ENCODE measurements at regions not wholly inside any gene's neighbourhood (a gene's known extent, or its start where the extent isn't known, plus 50 kb on each side); places are given as distances from the start of the nearest gene placed in this dataset.
A peak's percentile ranks its signal among the peaks of the same experiment; 100 is the strongest.
"Not testable (repeated sequence)": the region's sequence is repeated elsewhere in the genome, so short reads cannot be mapped to it uniquely, and the experiment has no call there.

GRCh38 chr16:26987597-26988010 lies 79.1 kb upstream of the C16orf82 start:
- Histone ChIP-seq H3K9me3 (ENCODE audit: low read depth) (no peaks in the 10 kb centered on the region), H3K27ac (no peak overlapping the region), H3K36me3 (no peaks in the 10 kb centered on the region), H3K27me3 (no peaks in the 10 kb centered on the region), H3K4me1 (ENCODE audit: low read depth) (no peaks in the 10 kb centered on the region), H3K4me3 (no peak overlapping the region)
- DNase-seq (ENCODE audit: low read depth in 1 of 2, low spot score in 1 of 2), result peak in 1 of 2 donors; percentile 52
- no peak for TF ChIP-seq CTCF (IDR thresholded peaks at IDR 0.05; ENCODE audit: low read depth, low read length)

GRCh38 chr16:26988186-26988585 lies 78.5 kb upstream of the C16orf82 start:
- Histone ChIP-seq H3K27me3 (no peaks in the 10 kb centered on the region), H3K9me3 (ENCODE audit: low read depth) (no peaks in the 10 kb centered on the region), H3K27ac (no peak overlapping the region), H3K4me1 (ENCODE audit: low read depth) (no peaks in the 10 kb centered on the region), H3K36me3 (no peaks in the 10 kb centered on the region), H3K4me3 (no peak overlapping the region)
- TF ChIP-seq CTCF (IDR thresholded peaks at IDR 0.05; ENCODE audit: low read depth, low read length), result no peak
- no peak for DNase-seq (ENCODE audit: low read depth in 1 of 2, low spot score in 1 of 2)

GRCh38 chr16:26990384-26991120 lies 76.2 kb upstream of the C16orf82 start:
- not testable (repeated sequence) for H3K27me3 ChIP-seq; H3K9me3 ChIP-seq (ENCODE audit: low read depth); H3K4me1 ChIP-seq (ENCODE audit: low read depth); H3K4me3 ChIP-seq; H3K36me3 ChIP-seq; DNase-seq (ENCODE audit: low read depth in 1 of 2, low spot score in 1 of 2); H3K27ac ChIP-seq

- H3K4me1 ChIP-seq (ENCODE audit: low read depth), result no peaks in the 10 kb centered on the region
- H3K36me3 ChIP-seq, result no peaks in the 10 kb centered on the region
- no peak overlapping the region for H3K27ac ChIP-seq
- no peak for DNase-seq (ENCODE audit: low read depth in 1 of 2, low spot score in 1 of 2)
- TF ChIP-seq CTCF (IDR thresholded peaks at IDR 0.05; ENCODE audit: low read depth, low read length), result no peak
- H3K27me3 ChIP-seq, result no peaks in the 10 kb centered on the region
- no peaks in the 10 kb centered on the region for H3K9me3 ChIP-seq (ENCODE audit: low read depth)
- no peak overlapping the region for H3K4me3 ChIP-seq
Observed at GRCh38 chr16:26992666-26993349, 73.9 kb upstream of the C16orf82 start.

GRCh38 chr16:26993511-26993910 lies 73.2 kb upstream of the C16orf82 start:
- no peak overlapping the region for H3K4me3 ChIP-seq
- no peak for TF ChIP-seq CTCF (IDR thresholded peaks at IDR 0.05; ENCODE audit: low read depth, low read length)
- DNase-seq (ENCODE audit: low read depth in 1 of 2, low spot score in 1 of 2), result no peak
- H3K27me3 ChIP-seq, result no peaks in the 10 kb centered on the region
- H3K36me3 ChIP-seq, result no peaks in the 10 kb centered on the region
- no peak overlapping the region for H3K27ac ChIP-seq
- no peaks in the 10 kb centered on the region for H3K9me3 ChIP-seq (ENCODE audit: low read depth)
- H3K4me1 ChIP-seq (ENCODE audit: low read depth), result no peaks in the 10 kb centered on the region

GRCh38 chr16:26993963-26994362 lies 72.8 kb upstream of the C16orf82 start:
- no peak for TF ChIP-seq CTCF (IDR thresholded peaks at IDR 0.05; ENCODE audit: low read depth, low read length)
- H3K4me1 ChIP-seq (ENCODE audit: low read depth), result no peaks in the 10 kb centered on the region
- H3K36me3 ChIP-seq, result no peaks in the 10 kb centered on the region
- no peaks in the 10 kb centered on the region for H3K9me3 ChIP-seq (ENCODE audit: low read depth)
- peak in 1 of 2 donors; percentile 14 for DNase-seq (ENCODE audit: low read depth in 1 of 2, low spot score in 1 of 2)
- no peak overlapping the region for H3K27ac ChIP-seq
- H3K27me3 ChIP-seq, result no peaks in the 10 kb centered on the region
- H3K4me3 ChIP-seq, result no peak overlapping the region
